NCI-H2196 treated with DMSO at 0.1 percent for 48 hours (cell line): ENCODE measurements at regions not wholly inside any gene's neighbourhood (a gene's known extent, or its start where the extent isn't known, plus 50 kb on each side); places are given as distances from the start of the nearest gene placed in this dataset.
"Not testable (repeated sequence)": the region's sequence is repeated elsewhere in the genome, so short reads cannot be mapped to it uniquely, and the experiment has no call there.

Experiments used
- DNase-seq: peaks from one replicate; lab custom pipeline; 2025; ENCODE audit not compliant: unreplicated experiment; lab: John Stamatoyannopoulos, UW

- DNase-seq, result no peak
These were observed 119.5 kb upstream of the JADE1 start for GRCh38 chr4:128690011-128690410.

- no peak for DNase-seq
These were observed 120.6 kb upstream of the JADE1 start for GRCh38 chr4:128688846-128689437.

- DNase-seq, result no peak
These were observed 121.3 kb upstream of the JADE1 start for GRCh38 chr4:128688033-128688721.

GRCh38 chr4:128686810-128687209, 122.7 kb upstream of the JADE1 start:
- DNase-seq, result no peak

GRCh38 chr4:128686032-128686465, 123.5 kb upstream of the JADE1 start:
- no peak for DNase-seq

- DNase-seq, result no peak
These were observed 125.5 kb upstream of the JADE1 start for GRCh38 chr4:128684016-128684415.

- DNase-seq, result no peak
These were observed 126.4 kb upstream of the JADE1 start for GRCh38 chr4:128682942-128683666.

GRCh38 chr4:128676095-128676494, 133.4 kb upstream of the JADE1 start:
- no peak for DNase-seq

GRCh38 chr4:128675083-128675482, 134.4 kb upstream of the JADE1 start:
- DNase-seq, result no peak

- DNase-seq, result not testable (repeated sequence)
These were observed 136.3 kb upstream of the JADE1 start for GRCh38 chr4:128673159-128673558.

GRCh38 chr4:128672596-128672995, 136.9 kb upstream of the JADE1 start:
- DNase-seq, result not testable (repeated sequence)

- DNase-seq, result no peak
These were observed 139.0 kb upstream of the JADE1 start for GRCh38 chr4:128670513-128670912.

GRCh38 chr4:128668566-128668965, 140.9 kb upstream of the JADE1 start:
- DNase-seq, result no peak

- DNase-seq, result no peak
These were observed 144.0 kb upstream of the JADE1 start for GRCh38 chr4:128665514-128665913.

GRCh38 chr4:128663325-128663724, 146.2 kb upstream of the JADE1 start:
- DNase-seq, result no peak

- DNase-seq, result no peak
These were observed 148.0 kb upstream of the JADE1 start for GRCh38 chr4:128661479-128661878.

GRCh38 chr4:128660361-128661215, 148.9 kb upstream of the JADE1 start:
- no peak for DNase-seq

- no peak for DNase-seq
These were observed 151.3 kb upstream of the JADE1 start for GRCh38 chr4:128658214-128658631.

GRCh38 chr4:128657638-128658037, 151.9 kb upstream of the JADE1 start:
- DNase-seq, result no peak

- DNase-seq, result no peak
These were observed 155.0 kb upstream of the JADE1 start for GRCh38 chr4:128654465-128654864.
